ENCODE measurements at regions not wholly inside any gene's neighbourhood (a gene's known extent, or its start where the extent isn't known, plus 50 kb on each side); places are given as distances from the start of the nearest gene placed in this dataset.

DNA sequence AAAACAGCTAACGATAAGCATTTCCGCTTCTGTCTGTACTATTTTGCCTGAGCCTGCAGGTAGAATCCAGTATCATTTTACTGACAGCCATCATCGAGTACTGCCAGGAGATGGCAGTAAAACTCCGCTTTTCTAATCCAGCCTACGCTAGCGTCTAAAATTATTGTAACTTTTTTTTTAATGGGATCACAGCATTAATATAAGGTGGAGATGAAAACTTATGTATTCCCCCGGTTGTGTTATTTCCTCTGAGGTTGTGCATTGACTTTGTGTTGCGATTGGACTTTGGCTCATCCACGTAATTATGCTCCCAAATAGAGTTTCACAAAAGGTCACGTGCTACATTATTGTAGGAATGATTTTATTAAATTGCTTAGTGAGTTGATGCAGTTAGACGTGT lies 248.1 kb downstream of the C4orf33 start:
- H3K9me3 ChIP-seq (replicated peaks in 1 of 2; ENCODE audit: control insufficient read depth in 1 of 2, insufficient read depth in 1 of 2, low read length in 2 of 2), result no peaks in the 10 kb centered on the region
- peaks cover 35 to 56% of the 10 kb centered on the region in 2 donors for H3K4me1 ChIP-seq (ENCODE audit: control insufficient read depth in 1 of 2, insufficient read depth in 2 of 2, low read length in 2 of 2)
- no peak overlapping the region for H3K4me3 Mint-ChIP-seq
- no peaks in the 10 kb centered on the region for H3K27me3 Mint-ChIP-seq (ENCODE audit: low read depth in 3 of 3)
- no peaks in the 10 kb centered on the region for H3K36me3 ChIP-seq (replicated peaks in 1 of 2; ENCODE audit: control insufficient read depth in 1 of 2, insufficient read depth in 2 of 2, low read length in 2 of 2)
- H3K4me3 ChIP-seq (replicated peaks in 1 of 3; ENCODE audit: low read depth in 2 of 3, low read length in 3 of 3), result no peak overlapping the region
- peak overlapping the region in 1 of 2 donors; percentile 80 for H3K27ac ChIP-seq (ENCODE audit: low read depth in 1 of 2, low read length in 2 of 2)
- peak; percentile 36 to 67 (median 49) for DNase-seq
- H3K27ac Mint-ChIP-seq, result no peak overlapping the region
- peaks cover 2 to 3% of the 10 kb centered on the region in 2 donors for H3K36me3 Mint-ChIP-seq
- H3K27me3 ChIP-seq (ENCODE audit: control insufficient read depth in 2 of 2, insufficient read depth in 2 of 2, low read length in 2 of 2), result no peaks in the 10 kb centered on the region
- no peaks in the 10 kb centered on the region for H4K20me1 ChIP-seq (ENCODE audit: insufficient read depth, low read length)
- H3K79me2 ChIP-seq (ENCODE audit: insufficient read depth, low read length), result no peaks in the 10 kb centered on the region
- no peak overlapping the region for H2AFZ ChIP-seq (ENCODE audit: insufficient read depth, low read depth, low read length, poor library complexity, severe bottlenecking)
- intact Hi-C loops (cut with micrococcal nuclease), result loop anchor here (5.0 kb wide), 1 partner anchor 298 kb away; no protein-coding TSS in a partner anchor
- H3K4me2 ChIP-seq (replicated peaks; ENCODE audit: extremely low read depth, low read length, poor library complexity, severe bottlenecking), result peak overlapping the region; percentile 73
- H3K9ac ChIP-seq (ENCODE audit: insufficient read depth, low read length, poor library complexity, severe bottlenecking), result no peak overlapping the region
- 100% methylated on average over 1 of the region's 11 CpGs for WGBS (ENCODE audit: insufficient coverage)
- H3K9me3 Mint-ChIP-seq, result peaks cover 0 to 5% (median 0%) of the 10 kb centered on the region in 7 donors
- TF ChIP-seq, protein P1, sequence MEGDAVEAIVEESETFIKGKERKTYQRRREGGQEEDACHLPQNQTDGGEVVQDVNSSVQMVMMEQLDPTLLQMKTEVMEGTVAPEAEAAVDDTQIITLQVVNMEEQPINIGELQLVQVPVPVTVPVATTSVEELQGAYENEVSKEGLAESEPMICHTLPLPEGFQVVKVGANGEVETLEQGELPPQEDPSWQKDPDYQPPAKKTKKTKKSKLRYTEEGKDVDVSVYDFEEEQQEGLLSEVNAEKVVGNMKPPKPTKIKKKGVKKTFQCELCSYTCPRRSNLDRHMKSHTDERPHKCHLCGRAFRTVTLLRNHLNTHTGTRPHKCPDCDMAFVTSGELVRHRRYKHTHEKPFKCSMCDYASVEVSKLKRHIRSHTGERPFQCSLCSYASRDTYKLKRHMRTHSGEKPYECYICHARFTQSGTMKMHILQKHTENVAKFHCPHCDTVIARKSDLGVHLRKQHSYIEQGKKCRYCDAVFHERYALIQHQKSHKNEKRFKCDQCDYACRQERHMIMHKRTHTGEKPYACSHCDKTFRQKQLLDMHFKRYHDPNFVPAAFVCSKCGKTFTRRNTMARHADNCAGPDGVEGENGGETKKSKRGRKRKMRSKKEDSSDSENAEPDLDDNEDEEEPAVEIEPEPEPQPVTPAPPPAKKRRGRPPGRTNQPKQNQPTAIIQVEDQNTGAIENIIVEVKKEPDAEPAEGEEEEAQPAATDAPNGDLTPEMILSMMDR (IDR thresholded peaks at IDR 0.05), result peak; percentile 85
- H3K4me1 Mint-ChIP-seq, result peaks cover 53% of the 10 kb centered on the region

DNA sequence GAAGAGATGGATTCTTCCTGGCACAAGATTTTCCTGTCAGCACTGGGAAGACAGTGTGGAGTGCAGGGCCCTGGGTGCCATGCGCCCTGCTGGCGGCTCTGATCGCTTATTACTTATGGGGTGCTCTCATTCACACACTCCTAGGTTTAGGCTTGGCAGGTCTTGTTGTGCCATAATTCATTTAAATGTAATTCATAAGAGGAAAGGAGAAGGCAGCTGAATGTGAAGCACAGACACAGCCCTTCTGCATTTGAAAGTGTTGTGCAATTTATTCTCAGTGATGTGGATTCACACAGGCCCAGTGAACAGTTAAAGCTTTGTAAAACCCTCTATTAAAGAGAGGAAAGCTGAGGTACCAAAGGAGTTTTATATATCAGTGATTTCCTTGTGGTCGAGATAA lies 249.7 kb downstream of the C4orf33 start:
- Histone ChIP-seq H3K9ac (ENCODE audit: insufficient read depth, low read length, poor library complexity, severe bottlenecking) (no peak overlapping the region), H2AFZ (ENCODE audit: insufficient read depth, low read depth, low read length, poor library complexity, severe bottlenecking) (no peak overlapping the region), H4K20me1 (ENCODE audit: insufficient read depth, low read length) (no peaks in the 10 kb centered on the region), H3K4me3 (replicated peaks in 1 of 3; ENCODE audit: low read depth in 2 of 3, low read length in 3 of 3) (no peak overlapping the region), H3K9me3 (replicated peaks in 1 of 2; ENCODE audit: control insufficient read depth in 1 of 2, insufficient read depth in 1 of 2, low read length in 2 of 2) (no peaks in the 10 kb centered on the region), H3K36me3 (replicated peaks in 1 of 2; ENCODE audit: control insufficient read depth in 1 of 2, insufficient read depth in 2 of 2, low read length in 2 of 2) (no peaks in the 10 kb centered on the region), H3K27me3 (ENCODE audit: control insufficient read depth in 2 of 2, insufficient read depth in 2 of 2, low read length in 2 of 2) (no peaks in the 10 kb centered on the region), H3K79me2 (ENCODE audit: insufficient read depth, low read length) (no peaks in the 10 kb centered on the region), H3K4me2 (replicated peaks; ENCODE audit: extremely low read depth, low read length, poor library complexity, severe bottlenecking) (peak overlapping the region; percentile 14), H3K4me1 (ENCODE audit: control insufficient read depth in 1 of 2, insufficient read depth in 2 of 2, low read length in 2 of 2) (peaks cover 35 to 56% of the 10 kb centered on the region in 2 donors), H3K27ac (ENCODE audit: low read depth in 1 of 2, low read length in 2 of 2) (peak overlapping the region; percentile 43 to 77)
- WGBS (ENCODE audit: insufficient coverage), result 88% methylated on average over 3 of the region's 4 CpGs
- H3K36me3 Mint-ChIP-seq, result peaks cover 0 to 3% of the 10 kb centered on the region in 2 donors
- TF ChIP-seq, protein P1 (IDR thresholded peaks at IDR 0.05), result no peak
- no peak overlapping the region for H3K4me3 Mint-ChIP-seq
- H3K4me1 Mint-ChIP-seq, result peaks cover 52% of the 10 kb centered on the region
- H3K27me3 Mint-ChIP-seq (ENCODE audit: low read depth in 3 of 3), result peaks cover 0 to 3% (median 0%) of the 10 kb centered on the region in 3 donors
- intact Hi-C loops (cut with micrococcal nuclease), result no loop called here
- H3K27ac Mint-ChIP-seq, result peak overlapping the region; percentile 76 to 91 (median 87)
- H3K9me3 Mint-ChIP-seq, result no peaks in the 10 kb centered on the region
- DNase-seq, result peak; percentile 46 to 62 (median 56)
